HG03196 (cell line): ENCODE measurements at regions not wholly inside any gene's neighbourhood (a gene's known extent, or its start where the extent isn't known, plus 50 kb on each side); places are given as distances from the start of the nearest gene placed in this dataset.
"Not testable (repeated sequence)": the region's sequence is repeated elsewhere in the genome, so short reads cannot be mapped to it uniquely, and the experiment has no call there.

Source experiments
- ATAC-seq: cut with Tn5 transposase; IDR thresholded peaks from one replicate; pipeline ENCODE4 v1.9.1; 2021; ENCODE audit not compliant: unreplicated experiment

- ATAC-seq = no peak
Measured at GRCh38 chr3:22373182-22373581, 622.2 kb upstream of the ZNF385D start.

GRCh38 chr3:22373827-22374226, 622.8 kb upstream of the ZNF385D start:
- ATAC-seq = no peak

- ATAC-seq = no peak
Measured at GRCh38 chr3:22377421-22377820, 626.4 kb upstream of the ZNF385D start.

- ATAC-seq = no peak
Measured at GRCh38 chr3:22378869-22379268, 627.9 kb upstream of the ZNF385D start.

- no peak for ATAC-seq
Measured at GRCh38 chr3:22380253-22380652, 629.2 kb upstream of the ZNF385D start.

- not testable (repeated sequence) for ATAC-seq
Measured at GRCh38 chr3:22381564-22381963, 630.6 kb upstream of the ZNF385D start.

- no peak for ATAC-seq
Measured at GRCh38 chr3:22383285-22383684, 632.3 kb upstream of the ZNF385D start.

- ATAC-seq = no peak
Measured at GRCh38 chr3:22386107-22386506, 635.1 kb upstream of the ZNF385D start.

- ATAC-seq = no peak
Measured at GRCh38 chr3:22392286-22392685, 641.3 kb upstream of the ZNF385D start.

- no peak for ATAC-seq
Measured at GRCh38 chr3:22392859-22393258, 641.8 kb upstream of the ZNF385D start.

GRCh38 chr3:22399566-22399965, 648.6 kb upstream of the ZNF385D start:
- no peak for ATAC-seq

GRCh38 chr3:22401499-22401898, 650.5 kb upstream of the ZNF385D start:
- no peak for ATAC-seq

- ATAC-seq = no peak
Measured at GRCh38 chr3:22414239-22414638, 663.2 kb upstream of the ZNF385D start.

GRCh38 chr3:22416838-22417446, 665.9 kb upstream of the ZNF385D start:
- not testable (repeated sequence) for ATAC-seq

GRCh38 chr3:22419261-22419660, 668.3 kb upstream of the ZNF385D start:
- ATAC-seq = no peak

- ATAC-seq = no peak
Measured at GRCh38 chr3:22421589-22421988, 670.6 kb upstream of the ZNF385D start.

- ATAC-seq = no peak
Measured at GRCh38 chr3:22431334-22431733, 680.3 kb upstream of the ZNF385D start.

GRCh38 chr3:22439626-22440025, 688.6 kb upstream of the ZNF385D start:
- ATAC-seq = no peak

- no peak for ATAC-seq
Measured at GRCh38 chr3:22441711-22442110, 690.7 kb upstream of the ZNF385D start.

- no peak for ATAC-seq
Measured at GRCh38 chr3:22443571-22444233, 692.7 kb upstream of the ZNF385D start.

GRCh38 chr3:22445336-22445735, 694.3 kb upstream of the ZNF385D start:
- not testable (repeated sequence) for ATAC-seq

- no peak for ATAC-seq
Measured at GRCh38 chr3:22450786-22451400, 699.9 kb upstream of the ZNF385D start.
